Gastroesophageal sphincter (tissue), 4 donors: ENCODE measurements at regions not wholly inside any gene's neighbourhood (a gene's known extent, or its start where the extent isn't known, plus 50 kb on each side); places are given as distances from the start of the nearest gene placed in this dataset.

Source experiments
- ATAC-seq: fragments of 150-250 bp; one replicate; pipeline ENCODE4 v1.9.1; 2016; ENCODE audit warnings: mild to moderate bottlenecking, moderate library complexity
- H3K27ac ChIP-seq, 4 donors: fragments of 200-600 bp; sonication (generic) in 3 of 4; 1 replicate in 3 of 4; 2 replicates in 1 of 4; pipeline ENCODE4 v1.5.1; 2016 to 2019
- H3K27me3 ChIP-seq: fragments of 200-600 bp; sonication (generic); one replicate; pipeline ENCODE4 v1.5.1; 2019
- H3K36me3 ChIP-seq, 2 donors: fragments of 200-600 bp; sonication (generic); one replicate each; pipeline ENCODE4 v1.5.1; 2019; ENCODE audit warnings: control low read depth in 1 of 2
- H3K4me1 ChIP-seq, 3 donors: fragments of 200-600 bp; sonication (generic); 1 replicate in 2 of 3; 2 replicates in 1 of 3; pipeline ENCODE4 v1.5.1; 2016 to 2019; ENCODE audit warnings: control low read depth in 2 of 3
- H3K4me3 ChIP-seq, 2 donors: fragments of 200-600 bp; sonication (generic); one replicate each; pipeline ENCODE4 v1.5.1; 2019; ENCODE audit warnings: mild to moderate bottlenecking in 1 of 2, moderate library complexity in 1 of 2
- H3K9me3 ChIP-seq, 3 donors: fragments of 200-600 bp; sonication (generic); one replicate each; pipeline ENCODE4 v1.5.1; 2017 to 2019; ENCODE audit warnings: control low read depth in 2 of 3
- EP300 ChIP-seq: sonication (generic); formaldehyde crosslinking; IDR thresholded peaks from one replicate; pipeline ENCODE4 v1.6.1; 2017; ENCODE audit warnings: antibody characterized with exemption, mild to moderate bottlenecking
- POLR2A ChIP-seq, 2 donors: fragments of 450-650 bp; IDR thresholded peaks; one replicate each; pipeline ENCODE4 v1.6.1; 2017; ENCODE audit warnings: antibody characterized with exemption in 2 of 2, mild to moderate bottlenecking in 2 of 2, moderate library complexity in 1 of 2
- POLR2AphosphoS5 ChIP-seq: sonication (generic); formaldehyde crosslinking; IDR thresholded peaks from one replicate; pipeline ENCODE4 v1.6.1; 2017; ENCODE audit warnings: antibody characterized with exemption
- WGBS, 2 donors: methylation state at CpG; one replicate each; pipeline ENCODE4 v1.1.5; 2018; ENCODE audit warnings: low coverage in 1 of 2; 5-methylcytosine and 5-hydroxymethylcytosine counted together
- TF ChIP-seq, protein P1 (sequence below), 4 experiments: fragments of 200-600 bp in 2 of 4; fragments of 450-650 bp in 2 of 4; sonication (generic) in 1 of 4; IDR thresholded peaks; one replicate each; pipeline ENCODE4 v1.5.1; 2017 to 2019; ENCODE audit warnings: antibody characterized with exemption in 4 of 4, mild to moderate bottlenecking in 2 of 4, moderate library complexity in 2 of 4

DNA sequence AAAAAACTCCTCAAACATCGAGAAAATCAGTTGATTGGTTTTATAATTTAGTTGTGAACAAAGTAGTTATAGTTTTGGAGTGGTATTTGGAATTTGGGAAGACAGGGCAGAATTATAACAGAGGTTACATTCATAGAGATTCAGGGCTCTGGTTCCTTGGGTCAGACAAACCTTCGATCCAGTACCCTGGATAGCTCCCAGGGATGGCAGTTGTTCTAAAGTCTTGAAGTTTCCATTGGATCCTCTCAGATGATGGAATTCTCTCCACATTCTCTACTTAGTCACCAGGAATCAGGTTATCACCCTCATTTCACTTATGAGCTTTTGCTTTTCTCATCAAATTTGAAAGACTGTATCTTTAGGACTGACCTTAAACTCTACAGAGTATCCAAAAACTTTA, 285.1 kb downstream of the CENPW start:
- Histone ChIP-seq H3K9me3 (no peaks in the 10 kb centered on the region), H3K4me3 (no peak overlapping the region), H3K36me3 (no peaks in the 10 kb centered on the region), H3K27ac (no peak overlapping the region), H3K27me3 (no peaks in the 10 kb centered on the region), H3K4me1 (no peaks in the 10 kb centered on the region)
- no peak for ATAC-seq
- TF ChIP-seq, protein P1, sequence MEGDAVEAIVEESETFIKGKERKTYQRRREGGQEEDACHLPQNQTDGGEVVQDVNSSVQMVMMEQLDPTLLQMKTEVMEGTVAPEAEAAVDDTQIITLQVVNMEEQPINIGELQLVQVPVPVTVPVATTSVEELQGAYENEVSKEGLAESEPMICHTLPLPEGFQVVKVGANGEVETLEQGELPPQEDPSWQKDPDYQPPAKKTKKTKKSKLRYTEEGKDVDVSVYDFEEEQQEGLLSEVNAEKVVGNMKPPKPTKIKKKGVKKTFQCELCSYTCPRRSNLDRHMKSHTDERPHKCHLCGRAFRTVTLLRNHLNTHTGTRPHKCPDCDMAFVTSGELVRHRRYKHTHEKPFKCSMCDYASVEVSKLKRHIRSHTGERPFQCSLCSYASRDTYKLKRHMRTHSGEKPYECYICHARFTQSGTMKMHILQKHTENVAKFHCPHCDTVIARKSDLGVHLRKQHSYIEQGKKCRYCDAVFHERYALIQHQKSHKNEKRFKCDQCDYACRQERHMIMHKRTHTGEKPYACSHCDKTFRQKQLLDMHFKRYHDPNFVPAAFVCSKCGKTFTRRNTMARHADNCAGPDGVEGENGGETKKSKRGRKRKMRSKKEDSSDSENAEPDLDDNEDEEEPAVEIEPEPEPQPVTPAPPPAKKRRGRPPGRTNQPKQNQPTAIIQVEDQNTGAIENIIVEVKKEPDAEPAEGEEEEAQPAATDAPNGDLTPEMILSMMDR (IDR thresholded peaks at IDR 0.05), result no peak
- no peak for TF ChIP-seq EP300
- no peak for TF ChIP-seq POLR2AphosphoS5
- no peak for TF ChIP-seq POLR2A (IDR thresholded peaks at IDR 0.05)
- WGBS, 2 donors, result 49 to 79% methylated on average over 2 of the region's 2 CpGs

DNA sequence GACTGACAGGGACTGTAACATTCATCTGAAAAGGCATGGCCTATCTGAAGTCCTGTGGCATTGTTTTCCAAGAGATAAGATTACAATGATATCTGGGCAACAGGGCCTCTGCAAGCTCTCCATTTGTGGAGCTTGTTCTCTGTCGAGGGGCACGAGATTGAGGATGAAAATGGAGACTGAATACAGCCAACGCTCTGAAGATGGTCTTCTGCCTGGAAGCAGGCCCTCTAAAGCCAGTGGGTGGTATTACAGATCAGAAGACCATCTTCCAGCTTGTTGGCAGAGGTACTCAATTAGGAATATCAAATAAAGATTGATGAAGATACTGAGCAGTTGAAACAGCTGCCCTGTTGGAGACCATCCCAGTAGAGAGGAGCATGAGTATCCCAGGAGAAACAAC, 288.2 kb downstream of the CENPW start:
- H3K4me1 ChIP-seq, result peaks cover 0 to 5% (median 3%) of the 10 kb centered on the region in 3 donors
- TF ChIP-seq, protein P1 (IDR thresholded peaks at IDR 0.05), result no peak
- no peak for TF ChIP-seq EP300
- TF ChIP-seq POLR2AphosphoS5, result no peak
- TF ChIP-seq POLR2A (IDR thresholded peaks at IDR 0.05), result no peak
- WGBS, 2 donors, result 68 to 95% methylated on average over 3 of the region's 3 CpGs
- no peak overlapping the region for H3K27ac ChIP-seq
- no peak overlapping the region for H3K4me3 ChIP-seq
- no peaks in the 10 kb centered on the region for H3K27me3 ChIP-seq
- no peak for ATAC-seq
- H3K36me3 ChIP-seq, result no peaks in the 10 kb centered on the region
- no peaks in the 10 kb centered on the region for H3K9me3 ChIP-seq

DNA sequence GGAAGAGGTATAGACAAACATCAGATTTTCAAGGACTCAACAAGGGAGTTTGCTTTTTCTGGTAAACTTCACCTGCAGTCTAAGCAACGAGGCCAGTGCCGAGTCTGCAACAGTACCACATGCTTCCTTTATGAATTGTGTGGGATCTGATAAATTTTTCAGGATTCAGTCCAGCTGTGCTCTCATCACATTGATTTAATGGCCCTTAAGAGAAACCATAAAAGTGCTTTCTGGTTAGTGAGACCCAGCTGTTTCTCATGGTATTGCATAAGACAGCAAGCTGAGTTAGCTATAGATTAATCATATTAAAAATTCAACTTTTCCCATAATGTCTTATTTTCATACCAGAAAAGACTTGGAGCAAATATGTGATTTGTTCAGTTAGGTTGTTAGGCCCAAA, 291.4 kb downstream of the CENPW start:
- H3K9me3 ChIP-seq, result no peaks in the 10 kb centered on the region
- no peak overlapping the region for H3K4me3 ChIP-seq
- H3K27ac ChIP-seq, result no peak overlapping the region
- TF ChIP-seq POLR2AphosphoS5, result no peak
- no peak for TF ChIP-seq POLR2A (IDR thresholded peaks at IDR 0.05)
- TF ChIP-seq, protein P1 (IDR thresholded peaks at IDR 0.05), result no peak
- TF ChIP-seq EP300, result no peak
- WGBS, 2 donors, result 42% methylated on average over 2 of the region's 2 CpGs; no CpG with 5 or more reads in 1 of the 2 donors
- H3K27me3 ChIP-seq, result no peaks in the 10 kb centered on the region
- no peaks in the 10 kb centered on the region for H3K36me3 ChIP-seq
- peaks cover 0 to 11% (median 8%) of the 10 kb centered on the region in 3 donors for H3K4me1 ChIP-seq
- no peak for ATAC-seq

DNA sequence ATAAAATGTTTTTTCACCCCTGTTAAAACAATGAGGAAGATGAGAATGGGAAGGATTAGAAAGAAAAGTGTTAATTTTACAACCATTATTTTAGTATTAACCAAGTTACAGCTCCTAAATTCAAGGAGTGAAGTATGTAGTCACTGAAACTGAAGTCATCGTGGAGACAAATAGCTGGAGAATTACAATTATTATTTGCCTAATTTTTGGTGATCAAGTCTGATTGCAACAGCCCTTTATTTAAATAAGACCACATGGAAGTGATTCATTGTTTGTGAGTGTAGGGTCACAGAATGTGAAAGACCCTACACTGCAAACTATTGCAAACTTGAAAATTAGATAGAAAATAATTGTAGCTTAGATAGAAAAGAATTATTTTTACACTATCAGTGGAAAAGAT, 292.4 kb downstream of the CENPW start:
- H3K27me3 ChIP-seq, result no peaks in the 10 kb centered on the region
- H3K4me3 ChIP-seq, result no peak overlapping the region
- ATAC-seq, result no peak
- no peak overlapping the region for H3K27ac ChIP-seq
- no peaks in the 10 kb centered on the region for H3K36me3 ChIP-seq
- H3K9me3 ChIP-seq, result no peaks in the 10 kb centered on the region
- no peak for TF ChIP-seq EP300
- no peak for TF ChIP-seq POLR2AphosphoS5
- TF ChIP-seq POLR2A (IDR thresholded peaks at IDR 0.05), result no peak
- TF ChIP-seq, protein P1 (IDR thresholded peaks at IDR 0.05), result no peak
- WGBS, 2 donors, result 39 to 83% methylated on average over 1 of the region's 1 CpG
- H3K4me1 ChIP-seq, result peaks cover 0 to 11% (median 8%) of the 10 kb centered on the region in 3 donors

DNA sequence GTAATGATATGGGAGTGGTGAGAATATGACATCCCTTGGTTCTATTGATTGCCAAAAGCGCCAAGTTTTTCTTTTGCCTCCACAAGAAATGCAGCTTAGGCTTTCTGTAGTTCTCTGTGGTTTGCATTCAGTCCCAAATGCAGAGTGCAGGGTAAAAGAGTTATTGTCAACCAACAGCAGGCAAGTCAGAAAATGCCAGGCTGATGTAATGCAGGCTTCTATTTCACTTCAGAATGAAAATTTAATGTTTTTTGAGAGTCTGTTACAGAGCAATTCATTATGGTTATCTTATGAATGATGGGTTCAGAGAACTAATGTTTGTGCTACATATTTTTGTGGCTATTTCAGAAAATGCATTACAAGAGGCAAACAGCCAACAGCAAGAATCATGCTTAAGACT, 293.5 kb downstream of the CENPW start:
- H3K4me1 ChIP-seq, result peaks cover 0 to 11% (median 8%) of the 10 kb centered on the region in 3 donors
- WGBS, 2 donors, result 20 to 100% methylated on average over 1 of the region's 1 CpG
- H3K36me3 ChIP-seq, result no peaks in the 10 kb centered on the region
- H3K27ac ChIP-seq, result no peak overlapping the region
- H3K9me3 ChIP-seq, result no peaks in the 10 kb centered on the region
- no peak for ATAC-seq
- H3K27me3 ChIP-seq, result no peaks in the 10 kb centered on the region
- TF ChIP-seq POLR2A (IDR thresholded peaks at IDR 0.05) (no peak), POLR2AphosphoS5 (no peak), EP300 (no peak)
- TF ChIP-seq, protein P1 (IDR thresholded peaks at IDR 0.05), result no peak
- no peak overlapping the region for H3K4me3 ChIP-seq
